CD4-positive, CD25-positive, alpha-beta regulatory T cell (primary cell): ENCODE measurements at regions not wholly inside any gene's neighbourhood (a gene's known extent, or its start where the extent isn't known, plus 50 kb on each side); places are given as distances from the start of the nearest gene placed in this dataset.

Source experiments
- ATAC-seq, 2 donors: fragments of 150-1000 bp; cut with Tn5 transposase; one replicate each; pipeline ENCODE4 v1.10.0; 2021; ENCODE audit warnings: low read depth in 2 of 2, moderate number of reproducible peaks in 2 of 2, moderate library complexity in 1 of 2
- DNase-seq, 3 donors: peaks; one replicate each; pipeline versions ENCODE4 v3.0.0 to v3.0.0-alpha.2; 2012 to 2022; ENCODE audit warnings: mixed read lengths in 1 of 3
- H3K27ac ChIP-seq: one replicate; pipeline ENCODE4 v1.7.0; 2013; ENCODE audit warnings: mild to moderate bottlenecking, low read length; ENCODE audit not compliant: insufficient read depth, poor library complexity, severe bottlenecking
- H3K27me3 ChIP-seq: one replicate; pipeline ENCODE4 v1.7.0; 2013; ENCODE audit warnings: low read length; ENCODE audit not compliant: control insufficient read depth, insufficient read depth
- H3K36me3 ChIP-seq: one replicate; pipeline ENCODE4 v1.7.0; 2013; ENCODE audit warnings: mild to moderate bottlenecking, low read length, moderate library complexity; ENCODE audit not compliant: control insufficient read depth, insufficient read depth
- H3K4me1 ChIP-seq: 2 replicates; pipeline ENCODE4 v1.7.0; 2013; ENCODE audit warnings: mild to moderate bottlenecking, low read length; ENCODE audit not compliant: insufficient read depth, control insufficient read depth, poor library complexity, severe bottlenecking
- H3K4me3 ChIP-seq: one replicate; pipeline ENCODE4 v1.7.0; 2013; ENCODE audit warnings: low read depth, mild to moderate bottlenecking, low read length, moderate library complexity
- H3K9me3 ChIP-seq, 2 experiments: 1 replicate in 1 of 2; 2 replicates in 1 of 2; pipeline ENCODE4 v1.7.0; 2013; ENCODE audit warnings: low read length in 2 of 2, mild to moderate bottlenecking in 1 of 2, moderate library complexity in 1 of 2; ENCODE audit not compliant: control insufficient read depth in 2 of 2
- H3K27ac Mint-ChIP-seq, 3 donors: one replicate each; pipeline ENCODE4 v1.8.0; 2020 to 2022; ENCODE audit warnings: mild to moderate bottlenecking in 3 of 3, mixed read lengths in 3 of 3, moderate library complexity in 2 of 3
- H3K27me3 Mint-ChIP-seq: one replicate; pipeline ENCODE4 v1.8.0; 2022; ENCODE audit warnings: mild to moderate bottlenecking, mixed read lengths
- H3K36me3 Mint-ChIP-seq: one replicate; pipeline ENCODE4 v1.8.0; 2020; ENCODE audit warnings: mixed read lengths
- H3K4me1 Mint-ChIP-seq, 4 donors: one replicate each; pipeline ENCODE4 v1.8.0; 2020 to 2022; ENCODE audit warnings: mixed read lengths in 4 of 4, mild to moderate bottlenecking in 1 of 4
- H3K4me3 Mint-ChIP-seq, 4 donors: one replicate each; pipeline ENCODE4 v1.8.0; 2020 to 2022; ENCODE audit warnings: mild to moderate bottlenecking in 4 of 4, mixed read lengths in 4 of 4, moderate library complexity in 3 of 4
- H3K9me3 Mint-ChIP-seq, 7 donors: one replicate each; pipeline ENCODE4 v1.8.0; 2020 to 2022; ENCODE audit warnings: mixed read lengths in 7 of 7, mild to moderate bottlenecking in 3 of 7, moderate library complexity in 2 of 7

GRCh38 chr16:66295213-66295612, 71.3 kb upstream of the CDH5 start:
- Histone ChIP-seq H3K9me3 (no peaks in the 10 kb centered on the region), H3K27ac (no peak overlapping the region), H3K4me3 (no peak overlapping the region), H3K4me1 (no peaks in the 10 kb centered on the region), H3K36me3 (no peaks in the 10 kb centered on the region), H3K27me3 (peaks cover 3% of the 10 kb centered on the region)
- H3K36me3 Mint-ChIP-seq, result no peaks in the 10 kb centered on the region
- H3K9me3 Mint-ChIP-seq, result peaks cover 0 to 2% (median 0%) of the 10 kb centered on the region in 7 donors
- no peak overlapping the region for H3K27ac Mint-ChIP-seq
- H3K27me3 Mint-ChIP-seq, result peaks cover 6% of the 10 kb centered on the region
- H3K4me3 Mint-ChIP-seq, result no peak overlapping the region
- peaks cover 0 to 10% (median 4%) of the 10 kb centered on the region in 4 donors for H3K4me1 Mint-ChIP-seq
- ATAC-seq (no peak), DNase-seq (no peak)

- Mint-ChIP-seq H3K36me3 (no peaks in the 10 kb centered on the region), H3K27me3 (peaks cover 10% of the 10 kb centered on the region), H3K9me3 (peaks cover 0 to 2% (median 0%) of the 10 kb centered on the region in 7 donors), H3K4me1 (peaks cover 0 to 6% (median 3%) of the 10 kb centered on the region in 4 donors), H3K27ac (no peak overlapping the region), H3K4me3 (no peak overlapping the region)
- Histone ChIP-seq H3K4me1 (no peaks in the 10 kb centered on the region), H3K4me3 (no peak overlapping the region), H3K27me3 (peaks cover 3% of the 10 kb centered on the region), H3K36me3 (no peaks in the 10 kb centered on the region), H3K9me3 (no peaks in the 10 kb centered on the region), H3K27ac (no peak overlapping the region)
- DNase-seq, result no peak
- no peak for ATAC-seq
Observed at GRCh38 chr16:66294507-66294906, 72.0 kb upstream of the CDH5 start.

GRCh38 chr16:66293932-66294331, 72.6 kb upstream of the CDH5 start:
- H3K4me3 Mint-ChIP-seq, result no peak overlapping the region
- ATAC-seq (no peak), DNase-seq (no peak)

GRCh38 chr16:66293207-66293735, 73.2 kb upstream of the CDH5 start:
- no peaks in the 10 kb centered on the region for H3K9me3 ChIP-seq
- peaks cover 3% of the 10 kb centered on the region for H3K27me3 ChIP-seq
- no peak for DNase-seq
- H3K27ac ChIP-seq, result no peak overlapping the region
- Mint-ChIP-seq H3K36me3 (no peaks in the 10 kb centered on the region), H3K27me3 (peaks cover 12% of the 10 kb centered on the region), H3K27ac (no peak overlapping the region), H3K4me1 (no peaks in the 10 kb centered on the region), H3K4me3 (no peak overlapping the region), H3K9me3 (peaks cover 0 to 2% (median 0%) of the 10 kb centered on the region in 7 donors)
- H3K4me1 ChIP-seq, result no peaks in the 10 kb centered on the region
- H3K4me3 ChIP-seq, result no peak overlapping the region
- no peaks in the 10 kb centered on the region for H3K36me3 ChIP-seq
- no peak for ATAC-seq

More at GRCh38 chr16:66293932-66294331, 72.6 kb upstream of the CDH5 start:
- Histone ChIP-seq H3K4me1 (no peaks in the 10 kb centered on the region), H3K4me3 (no peak overlapping the region), H3K27me3 (peaks cover 3% of the 10 kb centered on the region), H3K36me3 (no peaks in the 10 kb centered on the region), H3K9me3 (no peaks in the 10 kb centered on the region), H3K27ac (no peak overlapping the region)
- Mint-ChIP-seq H3K36me3 (no peaks in the 10 kb centered on the region), H3K9me3 (peaks cover 0 to 2% (median 0%) of the 10 kb centered on the region in 7 donors), H3K27ac (no peak overlapping the region), H3K4me1 (peaks cover 0 to under 1% (median 0%) of the 10 kb centered on the region in 4 donors), H3K27me3 (peaks cover 12% of the 10 kb centered on the region)

- peaks cover 12% of the 10 kb centered on the region for H3K27me3 Mint-ChIP-seq
- no peak overlapping the region for H3K4me3 Mint-ChIP-seq
- ATAC-seq (no peak), DNase-seq (no peak)
- Histone ChIP-seq H3K9me3 (no peaks in the 10 kb centered on the region), H3K4me3 (no peak overlapping the region), H3K4me1 (no peaks in the 10 kb centered on the region), H3K36me3 (no peaks in the 10 kb centered on the region), H3K27ac (no peak overlapping the region), H3K27me3 (peaks cover 3% of the 10 kb centered on the region)
- no peak overlapping the region for H3K27ac Mint-ChIP-seq
- H3K9me3 Mint-ChIP-seq, result no peaks in the 10 kb centered on the region
- no peaks in the 10 kb centered on the region for H3K36me3 Mint-ChIP-seq
- no peaks in the 10 kb centered on the region for H3K4me1 Mint-ChIP-seq
Observed at GRCh38 chr16:66292241-66292935, 74.1 kb upstream of the CDH5 start.

- DNase-seq (no peak), ATAC-seq (no peak)
- no peaks in the 10 kb centered on the region for H3K4me1 ChIP-seq
- H3K9me3 ChIP-seq, result no peaks in the 10 kb centered on the region
- H3K36me3 ChIP-seq, result no peaks in the 10 kb centered on the region
- H3K27ac ChIP-seq, result no peak overlapping the region
- no peaks in the 10 kb centered on the region for H3K4me1 Mint-ChIP-seq
- H3K27me3 Mint-ChIP-seq, result peaks cover 12% of the 10 kb centered on the region
- no peak overlapping the region for H3K4me3 ChIP-seq
- peaks cover 3% of the 10 kb centered on the region for H3K27me3 ChIP-seq
- no peaks in the 10 kb centered on the region for H3K36me3 Mint-ChIP-seq
- H3K9me3 Mint-ChIP-seq, result no peaks in the 10 kb centered on the region
- no peak overlapping the region for H3K4me3 Mint-ChIP-seq
- no peak overlapping the region for H3K27ac Mint-ChIP-seq
Observed at GRCh38 chr16:66291833-66292232, 74.7 kb upstream of the CDH5 start.

- Mint-ChIP-seq H3K27me3 (peaks cover 12% of the 10 kb centered on the region), H3K27ac (no peak overlapping the region), H3K4me1 (no peaks in the 10 kb centered on the region), H3K4me3 (no peak overlapping the region), H3K36me3 (no peaks in the 10 kb centered on the region), H3K9me3 (peaks cover 0 to 2% (median 0%) of the 10 kb centered on the region in 7 donors)
- no peaks in the 10 kb centered on the region for H3K4me1 ChIP-seq
- no peak overlapping the region for H3K4me3 ChIP-seq
- H3K36me3 ChIP-seq, result no peaks in the 10 kb centered on the region
- no peak for ATAC-seq
- no peaks in the 10 kb centered on the region for H3K9me3 ChIP-seq
- H3K27me3 ChIP-seq, result peaks cover 3% of the 10 kb centered on the region
- H3K27ac ChIP-seq, result no peak overlapping the region
- DNase-seq, result no peak
Observed at GRCh38 chr16:66290431-66290830, 76.1 kb upstream of the CDH5 start.

GRCh38 chr16:66289986-66290385, 76.5 kb upstream of the CDH5 start:
- H3K4me3 ChIP-seq, result no peak overlapping the region
- no peak overlapping the region for H3K27ac ChIP-seq
- H3K4me1 ChIP-seq, result no peaks in the 10 kb centered on the region
- H3K36me3 ChIP-seq, result no peaks in the 10 kb centered on the region
- H3K9me3 ChIP-seq, result no peaks in the 10 kb centered on the region
- Mint-ChIP-seq H3K4me1 (no peaks in the 10 kb centered on the region), H3K27ac (no peak overlapping the region), H3K36me3 (no peaks in the 10 kb centered on the region), H3K9me3 (peaks cover 0 to 2% (median 0%) of the 10 kb centered on the region in 7 donors), H3K27me3 (peaks cover 12% of the 10 kb centered on the region), H3K4me3 (no peak overlapping the region)
- DNase-seq (no peak), ATAC-seq (no peak)
- H3K27me3 ChIP-seq, result peaks cover 3% of the 10 kb centered on the region
